ENCODE measurements at regions not wholly inside any gene's neighbourhood (a gene's known extent, or its start where the extent isn't known, plus 50 kb on each side); places are given as distances from the start of the nearest gene placed in this dataset.

DNA sequence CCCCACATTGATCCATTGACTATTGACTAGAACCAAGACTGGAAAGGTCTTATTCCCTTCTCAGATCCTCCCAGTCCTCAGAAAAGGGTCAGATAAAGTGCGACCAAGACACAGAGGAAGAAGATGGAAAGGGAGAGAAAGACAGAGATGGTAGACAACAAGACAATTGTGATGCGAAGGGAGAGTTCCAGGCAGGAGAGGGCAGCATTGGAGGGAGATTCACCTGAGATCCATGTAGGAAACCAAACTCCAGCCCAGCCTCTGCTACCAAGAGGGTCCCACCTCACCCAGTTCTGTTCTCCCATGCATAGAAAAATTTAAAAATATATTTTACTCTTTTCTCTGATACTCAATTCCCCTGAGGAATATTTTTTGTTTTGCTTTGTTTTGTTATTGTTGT is 67.3 kb upstream of the TSHZ3 start:
- TF ChIP-seq, protein P1, sequence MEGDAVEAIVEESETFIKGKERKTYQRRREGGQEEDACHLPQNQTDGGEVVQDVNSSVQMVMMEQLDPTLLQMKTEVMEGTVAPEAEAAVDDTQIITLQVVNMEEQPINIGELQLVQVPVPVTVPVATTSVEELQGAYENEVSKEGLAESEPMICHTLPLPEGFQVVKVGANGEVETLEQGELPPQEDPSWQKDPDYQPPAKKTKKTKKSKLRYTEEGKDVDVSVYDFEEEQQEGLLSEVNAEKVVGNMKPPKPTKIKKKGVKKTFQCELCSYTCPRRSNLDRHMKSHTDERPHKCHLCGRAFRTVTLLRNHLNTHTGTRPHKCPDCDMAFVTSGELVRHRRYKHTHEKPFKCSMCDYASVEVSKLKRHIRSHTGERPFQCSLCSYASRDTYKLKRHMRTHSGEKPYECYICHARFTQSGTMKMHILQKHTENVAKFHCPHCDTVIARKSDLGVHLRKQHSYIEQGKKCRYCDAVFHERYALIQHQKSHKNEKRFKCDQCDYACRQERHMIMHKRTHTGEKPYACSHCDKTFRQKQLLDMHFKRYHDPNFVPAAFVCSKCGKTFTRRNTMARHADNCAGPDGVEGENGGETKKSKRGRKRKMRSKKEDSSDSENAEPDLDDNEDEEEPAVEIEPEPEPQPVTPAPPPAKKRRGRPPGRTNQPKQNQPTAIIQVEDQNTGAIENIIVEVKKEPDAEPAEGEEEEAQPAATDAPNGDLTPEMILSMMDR (IDR thresholded peaks at IDR 0.05): no peak
- no peaks in the 10 kb centered on the region for H3K9me3 ChIP-seq
- no peaks in the 10 kb centered on the region for H3K27me3 ChIP-seq (ENCODE audit: low read depth)
- no peak overlapping the region for H3K4me3 ChIP-seq
- ATAC-seq (no peak), DNase-seq (no peak)
- no peak overlapping the region for H3K27ac ChIP-seq
- no peaks in the 10 kb centered on the region for H3K36me3 ChIP-seq
- H3K4me1 ChIP-seq: no peaks in the 10 kb centered on the region
- intact Hi-C loops (cut with DNase I): no loop called here

DNA sequence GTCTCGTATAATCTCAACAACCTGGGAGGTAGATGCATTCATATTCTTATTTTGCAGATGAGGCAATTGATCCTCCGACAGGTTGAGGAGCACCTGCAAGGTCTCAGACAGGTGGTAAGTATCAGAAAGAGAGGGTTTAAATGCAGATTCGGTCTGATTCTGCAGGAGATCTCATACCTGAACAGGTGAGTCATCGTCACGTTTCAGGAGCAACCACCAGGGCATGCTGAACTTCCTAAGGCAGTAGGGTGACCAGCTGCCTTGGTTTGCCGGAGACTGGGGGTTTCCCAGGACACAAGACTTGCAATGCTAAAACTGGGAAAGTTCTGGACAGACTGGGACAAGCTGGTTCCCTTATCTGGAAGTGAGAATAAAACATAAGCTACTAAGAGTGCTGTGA is 68.8 kb upstream of the TSHZ3 start:
- Histone ChIP-seq H3K9me3 (no peaks in the 10 kb centered on the region), H3K27ac (no peak overlapping the region), H3K4me1 (no peaks in the 10 kb centered on the region), H3K36me3 (no peaks in the 10 kb centered on the region), H3K27me3 (ENCODE audit: low read depth) (peaks cover 4% of the 10 kb centered on the region), H3K4me3 (no peak overlapping the region)
- no peak for ATAC-seq
- DNase-seq: no peak
- intact Hi-C loops (cut with DNase I): no loop called here
- TF ChIP-seq, protein P1 (IDR thresholded peaks at IDR 0.05): no peak

DNA sequence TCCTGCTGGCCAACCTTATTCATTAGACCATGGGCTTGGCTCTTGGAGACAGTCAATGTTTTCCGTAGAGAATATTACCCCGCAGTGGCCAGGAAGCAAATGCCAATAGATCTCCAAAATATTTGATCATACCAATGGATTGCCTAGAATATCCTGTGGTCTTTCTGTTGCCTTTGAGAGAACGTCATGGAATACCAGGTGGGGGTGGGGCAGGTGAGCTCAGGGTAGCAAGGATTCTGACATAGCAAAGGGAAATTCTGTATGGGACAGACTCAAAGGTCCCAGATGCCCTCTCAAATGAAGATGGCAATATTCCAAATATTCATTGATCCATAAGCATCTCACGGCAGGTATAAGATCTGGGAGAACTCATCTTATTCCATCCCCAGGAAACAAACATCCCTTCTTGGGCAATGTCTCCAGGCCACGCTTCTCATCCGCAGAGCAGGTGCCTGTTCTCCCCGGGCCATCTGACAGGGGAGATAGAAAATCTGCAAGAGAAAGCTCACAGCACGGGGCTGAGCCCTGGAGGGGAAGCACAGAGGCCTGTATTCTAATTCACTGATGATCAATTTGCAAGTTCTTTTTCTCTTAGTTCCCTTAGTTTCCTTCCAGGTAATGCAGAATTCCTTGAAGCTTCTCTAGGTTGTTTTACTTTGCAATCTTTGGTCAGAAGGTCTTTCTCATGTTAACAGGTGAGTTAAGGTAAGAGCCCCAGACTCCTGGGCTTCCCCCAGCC is 69.6 kb upstream of the TSHZ3 start:
- intact Hi-C loops (cut with DNase I): no loop called here
- no peak for ATAC-seq
- TF ChIP-seq, protein P1 (IDR thresholded peaks at IDR 0.05): no peak
- H3K9me3 ChIP-seq: no peaks in the 10 kb centered on the region
- H3K36me3 ChIP-seq: no peaks in the 10 kb centered on the region
- no peak overlapping the region for H3K4me3 ChIP-seq
- peaks cover 4% of the 10 kb centered on the region for H3K27me3 ChIP-seq (ENCODE audit: low read depth)
- H3K27ac ChIP-seq: no peak overlapping the region
- no peaks in the 10 kb centered on the region for H3K4me1 ChIP-seq
- no peak for DNase-seq

DNA sequence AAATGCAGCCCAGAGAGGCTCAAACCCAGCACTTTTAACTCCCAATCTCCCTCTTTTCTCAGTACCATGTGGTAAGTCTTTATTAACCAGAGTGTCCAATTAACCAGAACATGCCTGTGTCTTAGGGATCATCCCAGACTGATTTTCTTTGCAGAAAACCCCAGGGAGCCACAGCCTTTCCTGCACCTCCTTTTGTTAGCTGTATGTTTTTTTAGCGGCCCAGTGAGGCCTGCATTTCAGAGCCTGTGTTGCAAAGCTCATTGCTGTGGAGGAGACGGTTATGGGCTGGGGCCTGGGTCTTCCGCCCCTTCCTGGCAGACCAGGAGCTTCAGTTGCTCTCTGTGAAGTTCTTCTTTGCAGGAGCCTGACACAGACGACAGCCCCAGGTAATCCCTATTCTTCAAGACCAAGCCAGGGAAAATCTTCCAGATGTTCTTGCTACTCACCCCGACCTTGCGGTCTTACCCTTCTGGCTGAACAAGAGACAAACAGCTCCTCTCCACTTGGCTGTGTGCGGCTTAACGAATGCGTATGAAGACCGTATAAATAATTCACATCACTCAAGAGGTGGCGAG is 70.7 kb upstream of the TSHZ3 start:
- no peak for ATAC-seq
- TF ChIP-seq, protein P1 (IDR thresholded peaks at IDR 0.05): no peak
- no peak for DNase-seq
- no peak overlapping the region for H3K27ac ChIP-seq
- H3K36me3 ChIP-seq: no peaks in the 10 kb centered on the region
- no peaks in the 10 kb centered on the region for H3K9me3 ChIP-seq
- intact Hi-C loops (cut with DNase I): no loop called here
- no peak overlapping the region for H3K4me3 ChIP-seq
- peaks cover 4% of the 10 kb centered on the region for H3K27me3 ChIP-seq (ENCODE audit: low read depth)
- H3K4me1 ChIP-seq: no peaks in the 10 kb centered on the region

DNA sequence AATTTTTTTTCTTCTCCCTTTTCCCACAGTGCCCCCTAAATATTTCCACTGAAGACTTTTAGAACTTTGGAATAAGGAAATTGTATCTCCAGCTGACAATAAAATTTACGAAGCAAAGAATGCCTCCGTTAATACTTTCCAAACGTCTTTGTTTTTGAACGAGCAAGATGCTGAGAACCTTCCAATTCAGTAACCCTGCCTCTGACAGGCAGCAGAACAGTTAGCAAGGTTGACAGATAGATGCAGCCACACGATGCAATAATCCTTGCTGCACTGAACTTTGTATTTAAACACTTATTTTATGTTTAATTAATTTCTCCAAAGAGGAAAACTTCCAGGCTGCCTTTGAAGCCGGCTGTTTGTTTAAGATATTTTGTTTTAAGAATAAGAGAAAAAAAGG is 71.8 kb upstream of the TSHZ3 start:
- Histone ChIP-seq H3K27ac (no peak overlapping the region), H3K4me3 (no peak overlapping the region), H3K27me3 (ENCODE audit: low read depth) (peaks cover 4% of the 10 kb centered on the region), H3K4me1 (no peaks in the 10 kb centered on the region), H3K36me3 (no peaks in the 10 kb centered on the region), H3K9me3 (no peaks in the 10 kb centered on the region)
- DNase-seq (no peak), ATAC-seq (no peak)
- intact Hi-C loops (cut with DNase I): no loop called here
- TF ChIP-seq, protein P1 (IDR thresholded peaks at IDR 0.05): no peak

All from lower lobe of right lung (tissue), 2 donors.